ENCODE measurements at regions not wholly inside any gene's neighbourhood (a gene's known extent, or its start where the extent isn't known, plus 50 kb on each side); places are given as distances from the start of the nearest gene placed in this dataset.

GRCh38 chr13:39232999-39233398 lies 194.7 kb downstream of the NHLRC3 start:
- Histone ChIP-seq H3K36me3 (ENCODE audit: control insufficient read depth, insufficient read depth, low read length) (no peaks in the 10 kb centered on the region), H3K4me3 (replicated peaks; ENCODE audit: low read depth, low read length) (no peak overlapping the region), H3K27me3 (replicated peaks; ENCODE audit: control insufficient read depth, insufficient read depth, low read length) (no peaks in the 10 kb centered on the region; the same call in 1 of the 2 replicates)
- DNase-seq (ENCODE audit: extremely low read depth, insufficient read length) = no peak
- no peak for TF ChIP-seq CTCF (IDR thresholded peaks at IDR 0.05; ENCODE audit: insufficient read depth, low read length, poor library complexity, severe bottlenecking)

GRCh38 chr13:39233519-39233918 lies 195.3 kb downstream of the NHLRC3 start:
- no peak overlapping the region for H3K4me3 ChIP-seq (replicated peaks; ENCODE audit: low read depth, low read length)
- no peaks in the 10 kb centered on the region; the same call in 1 of the 2 replicates for H3K27me3 ChIP-seq (replicated peaks; ENCODE audit: control insufficient read depth, insufficient read depth, low read length)
- TF ChIP-seq CTCF (IDR thresholded peaks at IDR 0.05; ENCODE audit: insufficient read depth, low read length, poor library complexity, severe bottlenecking) = no peak
- H3K36me3 ChIP-seq (ENCODE audit: control insufficient read depth, insufficient read depth, low read length) = no peaks in the 10 kb centered on the region
- no peak for DNase-seq (ENCODE audit: extremely low read depth, insufficient read length)

- H3K4me3 ChIP-seq (replicated peaks; ENCODE audit: low read depth, low read length) = no peak overlapping the region
- no peak for DNase-seq (ENCODE audit: extremely low read depth, insufficient read length)
- no peak for TF ChIP-seq CTCF (IDR thresholded peaks at IDR 0.05; ENCODE audit: insufficient read depth, low read length, poor library complexity, severe bottlenecking)
Observed at GRCh38 chr13:39244561-39245230, 206.4 kb downstream of the NHLRC3 start.

GRCh38 chr13:39245688-39246087 lies 207.4 kb downstream of the NHLRC3 start:
- Histone ChIP-seq H3K27me3 (replicated peaks; ENCODE audit: control insufficient read depth, insufficient read depth, low read length) (no peaks in the 10 kb centered on the region), H3K36me3 (ENCODE audit: control insufficient read depth, insufficient read depth, low read length) (no peaks in the 10 kb centered on the region), H3K4me3 (replicated peaks; ENCODE audit: low read depth, low read length) (no peak overlapping the region)
- TF ChIP-seq CTCF (IDR thresholded peaks at IDR 0.05; ENCODE audit: insufficient read depth, low read length, poor library complexity, severe bottlenecking) = no peak
- DNase-seq (ENCODE audit: extremely low read depth, insufficient read length) = no peak

More at GRCh38 chr13:39244561-39245230, 206.4 kb downstream of the NHLRC3 start:
- H3K36me3 ChIP-seq (ENCODE audit: control insufficient read depth, insufficient read depth, low read length) = no peaks in the 10 kb centered on the region
- no peaks in the 10 kb centered on the region for H3K27me3 ChIP-seq (replicated peaks; ENCODE audit: control insufficient read depth, insufficient read depth, low read length)

- no peak for DNase-seq (ENCODE audit: extremely low read depth, insufficient read length)
- no peak for TF ChIP-seq CTCF (IDR thresholded peaks at IDR 0.05; ENCODE audit: insufficient read depth, low read length, poor library complexity, severe bottlenecking)
- Histone ChIP-seq H3K36me3 (ENCODE audit: control insufficient read depth, insufficient read depth, low read length) (no peaks in the 10 kb centered on the region), H3K27me3 (replicated peaks; ENCODE audit: control insufficient read depth, insufficient read depth, low read length) (no peaks in the 10 kb centered on the region), H3K4me3 (replicated peaks; ENCODE audit: low read depth, low read length) (no peak overlapping the region)
Observed at GRCh38 chr13:39249982-39250381, 211.7 kb downstream of the NHLRC3 start.

- TF ChIP-seq CTCF (IDR thresholded peaks at IDR 0.05; ENCODE audit: insufficient read depth, low read length, poor library complexity, severe bottlenecking) = no peak
- Histone ChIP-seq H3K36me3 (ENCODE audit: control insufficient read depth, insufficient read depth, low read length) (no peaks in the 10 kb centered on the region), H3K27me3 (replicated peaks; ENCODE audit: control insufficient read depth, insufficient read depth, low read length) (no peaks in the 10 kb centered on the region), H3K4me3 (replicated peaks; ENCODE audit: low read depth, low read length) (no peak overlapping the region)
- DNase-seq (ENCODE audit: extremely low read depth, insufficient read length) = no peak
Observed at GRCh38 chr13:39250440-39250839, 212.2 kb downstream of the NHLRC3 start.
